IMR-90 (cell line): ENCODE measurements at regions not wholly inside any gene's neighbourhood (a gene's known extent, or its start where the extent isn't known, plus 50 kb on each side); places are given as distances from the start of the nearest gene placed in this dataset.

ENCODE experiments used
- ATAC-seq: fragments of 200-7000 bp; cut with Tn5 transposase; 2 replicates; pipeline ENCODE4 v1.9.1; 2020; ENCODE audit warnings: low read depth, mild to moderate bottlenecking, moderate library complexity
- BruUV-seq: library from RNA; stranded (reverse); fragments of 400-500 nt; replicated peaks from 2 replicates; lab custom pipeline; 2021; lab: Mats Ljungman, UMichigan
- CTCF ChIA-PET: fragments of 300-600 bp; formaldehyde crosslinking; extraction: SDS; loops from one replicate; lab custom pipeline; 2021; ENCODE audit warnings: antibody characterized with exemption; lab: Yijun Ruan, JAX
- POLR2A ChIA-PET: fragments of 300-600 bp; sonication (Branson Sonifier 250); formaldehyde crosslinking; loops from one replicate; lab custom pipeline; 2022; ENCODE audit warnings: antibody characterized with exemption; ENCODE audit not compliant: unreplicated experiment; lab: Charles Lee
- DNase-seq: peaks from one replicate; pipeline ENCODE4 v3.0.0; 2013
- H2AFZ ChIP-seq: replicated peaks from 2 replicates; pipeline ENCODE3; 2013; ENCODE audit warnings: low read length, mild to moderate bottlenecking; ENCODE audit not compliant: poor library complexity
- H2AK5ac ChIP-seq: 2 replicates; pipeline ENCODE4 v1.6.1; 2013; ENCODE audit warnings: low read depth, low read length, inconsistent platforms
- H2AK9ac ChIP-seq: replicated peaks from 2 replicates; pipeline ENCODE3; 2013; ENCODE audit warnings: mild to moderate bottlenecking, low read depth, low read length, moderate library complexity; ENCODE audit not compliant: poor library complexity
- H2BK120ac ChIP-seq: 2 replicates; pipeline ENCODE4 v1.6.1; 2013; ENCODE audit warnings: low read depth, low read length, inconsistent platforms
- H2BK15ac ChIP-seq: 3 replicates; pipeline ENCODE4 v1.6.1; 2013; ENCODE audit warnings: low read depth, low read length, inconsistent platforms
- H2BK20ac ChIP-seq: 2 replicates; pipeline ENCODE4 v1.6.1; 2013; ENCODE audit warnings: low read depth, mild to moderate bottlenecking, inconsistent platforms, low read length, moderate library complexity
- H2BK5ac ChIP-seq: 2 replicates; pipeline ENCODE4 v1.6.1; 2013; ENCODE audit warnings: mild to moderate bottlenecking, low read depth, low read length, inconsistent platforms; ENCODE audit not compliant: poor library complexity, severe bottlenecking
- H3K14ac ChIP-seq: replicated peaks from 2 replicates; pipeline ENCODE4 v1.6.1; 2013; ENCODE audit warnings: low read depth, low read length, inconsistent platforms
- H3K18ac ChIP-seq: 2 replicates; pipeline ENCODE4 v1.6.1; 2013; ENCODE audit warnings: low read depth, low read length, control low read depth
- H3K23ac ChIP-seq: 2 replicates; pipeline ENCODE4 v1.6.1; 2013; ENCODE audit warnings: low read depth, low read length, inconsistent platforms
- H3K27ac ChIP-seq: 2 replicates; pipeline ENCODE4 v1.5.1; 2013; ENCODE audit warnings: mild to moderate bottlenecking, control low read depth, low read length; ENCODE audit not compliant: insufficient read depth
- H3K27me3 ChIP-seq: 2 replicates; pipeline ENCODE4 v1.6.1; 2013; ENCODE audit warnings: low read length; ENCODE audit not compliant: control insufficient read depth, insufficient read depth
- H3K36me3 ChIP-seq: 2 replicates; pipeline ENCODE4 v1.6.1; 2013; ENCODE audit warnings: low read length, mixed read lengths; ENCODE audit not compliant: control insufficient read depth, insufficient read depth
- H3K4ac ChIP-seq: 2 replicates; pipeline ENCODE4 v1.6.1; 2013; ENCODE audit warnings: low read depth, low read length, inconsistent platforms
- H3K4me1 ChIP-seq: 2 replicates; pipeline ENCODE4 v1.6.1; 2013; ENCODE audit warnings: low read length, mixed read lengths; ENCODE audit not compliant: control insufficient read depth, insufficient read depth
- H3K4me2 ChIP-seq: 2 replicates; pipeline ENCODE4 v1.6.1; 2013; ENCODE audit warnings: low read depth, mild to moderate bottlenecking, control low read depth, low read length, moderate library complexity
- H3K4me3 ChIP-seq: 2 replicates; pipeline ENCODE4 v1.5.1; 2013; ENCODE audit warnings: low read depth, mild to moderate bottlenecking, control low read depth, low read length, moderate library complexity; ENCODE audit not compliant: insufficient read depth
- H3K56ac ChIP-seq: 2 replicates; pipeline ENCODE4 v1.6.1; 2013; ENCODE audit warnings: low read length, inconsistent platforms; ENCODE audit not compliant: insufficient read depth; ENCODE audit errors: extremely low read depth
- H3K79me1 ChIP-seq, 2 experiments: 2 replicates each; pipeline ENCODE4 v1.6.1; 2013; ENCODE audit warnings: low read length in 2 of 2, inconsistent platforms in 1 of 2, low read depth in 1 of 2
- H3K9ac ChIP-seq: 2 replicates; pipeline ENCODE4 v1.6.1; 2013; ENCODE audit warnings: low read depth, low read length, control low read depth
- H3K9me1 ChIP-seq: 2 replicates; pipeline ENCODE4 v1.6.1; 2013; ENCODE audit warnings: low read length, inconsistent platforms; ENCODE audit not compliant: insufficient read depth
- H3K9me3 ChIP-seq: 2 replicates; pipeline ENCODE4 v1.6.1; 2013; ENCODE audit warnings: low read length; ENCODE audit not compliant: control insufficient read depth, insufficient read depth
- H4K20me1 ChIP-seq: 2 replicates; pipeline ENCODE4 v1.6.1; 2013; ENCODE audit warnings: low read length, inconsistent platforms; ENCODE audit not compliant: insufficient read depth
- H4K5ac ChIP-seq: 2 replicates; pipeline ENCODE4 v1.6.1; 2013; ENCODE audit warnings: mild to moderate bottlenecking, low read depth, low read length, control low read depth
- H4K8ac ChIP-seq, 2 experiments: 2 replicates each; pipeline ENCODE4 v1.6.1; 2013; ENCODE audit warnings: low read depth in 2 of 2, low read length in 2 of 2, control low read depth in 1 of 2, inconsistent platforms in 1 of 2
- H4K91ac ChIP-seq: 2 replicates; pipeline ENCODE4 v1.6.1; 2013; ENCODE audit warnings: low read depth, low read length, inconsistent platforms; ENCODE audit not compliant: insufficient read depth
- CEBPB ChIP-seq: IDR thresholded peaks from 2 replicates; pipeline ENCODE4 v1.6.1; 2012; ENCODE audit warnings: low read depth, low read length, improper control_type of control experiment
- CTCF ChIP-seq: conservative IDR thresholded peaks from 2 replicates; pipeline ENCODE4 v1.5.1; 2012; ENCODE audit warnings: mild to moderate bottlenecking, low read depth, low read length, improper control_type of control experiment
- ELK1 ChIP-seq: fragments of 150-350 bp; IDR thresholded peaks from 2 replicates; pipeline ENCODE4 v1.6.1; 2016; ENCODE audit warnings: low read depth, mild to moderate bottlenecking, low read length, moderate library complexity, borderline replicate concordance
- FOS ChIP-seq: fragments of 150-350 bp; IDR thresholded peaks from 2 replicates; pipeline ENCODE4 v1.6.1; 2016; ENCODE audit warnings: low read depth, low read length
- MAFK ChIP-seq: IDR thresholded peaks from 2 replicates; pipeline ENCODE4 v1.6.1; 2012; ENCODE audit warnings: low read depth, low read length, improper control_type of control experiment
- MAZ ChIP-seq: IDR thresholded peaks from 2 replicates; pipeline ENCODE4 v1.6.1; 2012; ENCODE audit warnings: low read depth, mild to moderate bottlenecking, low read length, improper control_type of control experiment, moderate library complexity, borderline replicate concordance
- MXI1 ChIP-seq: IDR thresholded peaks from 2 replicates; pipeline ENCODE4 v1.6.1; 2012; ENCODE audit warnings: low read depth, mild to moderate bottlenecking, low read length, moderate library complexity, borderline replicate concordance
- NFE2L2 ChIP-seq: fragments of 150-350 bp; IDR thresholded peaks from 2 replicates; pipeline ENCODE4 v1.6.1; 2016; ENCODE audit warnings: low read depth, mild to moderate bottlenecking, low read length
- POLR2A ChIP-seq: IDR thresholded peaks from 2 replicates; pipeline ENCODE4 v1.6.1; 2012; ENCODE audit warnings: mild to moderate bottlenecking, low read depth, low read length
- RAD21 ChIP-seq: IDR thresholded peaks from 2 replicates; pipeline ENCODE4 v1.6.1; 2012; ENCODE audit warnings: low read length, improper control_type of control experiment
- RCOR1 ChIP-seq: IDR thresholded peaks from 2 replicates; pipeline ENCODE4 v1.6.1; 2012; ENCODE audit warnings: mild to moderate bottlenecking, low read length, improper control_type of control experiment; ENCODE audit not compliant: insufficient replicate concordance
- RFX5 ChIP-seq: IDR thresholded peaks from 2 replicates; pipeline ENCODE4 v1.8.0; 2012; ENCODE audit warnings: low read depth, mild to moderate bottlenecking, low read length, moderate library complexity
- USF2 ChIP-seq: fragments of 150-350 bp; IDR thresholded peaks from 2 replicates; pipeline ENCODE4 v1.6.1; 2017; ENCODE audit warnings: mild to moderate bottlenecking, antibody characterized with exemption, low read length, low read depth
- WGBS, 2 experiments: methylation state at CpG; one replicate each; pipeline versions ENCODE4 v1.1.5 to v1.1.7; 2013; ENCODE audit warnings: missing lambda C conversion rate in 2 of 2; ENCODE audit not compliant: insufficient read length in 1 of 2; ENCODE audit errors: extremely low coverage in 2 of 2; 5-methylcytosine and 5-hydroxymethylcytosine counted together
- dilution Hi-C: fragments of 300-500 bp; cut with HindIII; formaldehyde crosslinking; loops from one replicate; pipeline ENCODE4 v1.14.3; 2018; ENCODE audit warnings: low sequenced_read_pairs; ENCODE audit not compliant: unreplicated experiment
- in situ Hi-C: fragments of 300-500 bp; cut with MboI; formaldehyde crosslinking; loops from 3 replicates; pipeline ENCODE4 v1.14.3; 2019; ENCODE audit warnings: low sequenced_read_pairs, inconsistent platforms, mixed read lengths
- intact Hi-C: fragments of 100-400 bp; cut with micrococcal nuclease; formaldehyde crosslinking; loops from 2 replicates; pipeline ENCODE4 v1.10.0; 2022

GRCh38 chr5:23157169-23157568 is 304.0 kb upstream of the CDH12 start:
- no peak overlapping the region for H2BK120ac ChIP-seq
- no peak overlapping the region for H3K27ac ChIP-seq
- no peak overlapping the region for H3K23ac ChIP-seq
- H3K79me1 ChIP-seq: no peaks in the 10 kb centered on the region
- H3K27me3 ChIP-seq: no peaks in the 10 kb centered on the region
- H2BK20ac ChIP-seq: no peak overlapping the region
- no peak overlapping the region for H2BK5ac ChIP-seq
- ChIA-PET CTCF (no interaction called here), POLR2A (no interaction called here)
- no peak overlapping the region for H2BK15ac ChIP-seq
- H2AK5ac ChIP-seq: no peak overlapping the region
- dilution Hi-C loops: no loop called here
- H2AK9ac ChIP-seq: no peak overlapping the region
- H3K14ac ChIP-seq: no peak overlapping the region
- DNase-seq (no peak), ATAC-seq (no peak)
- no peak overlapping the region for H3K4me2 ChIP-seq
- no peak overlapping the region for H3K4me3 ChIP-seq
- no peak overlapping the region for H2AFZ ChIP-seq
- H3K9me3 ChIP-seq: no peaks in the 10 kb centered on the region
- no peak overlapping the region for H3K18ac ChIP-seq
- H3K56ac ChIP-seq: no peak overlapping the region
- TF ChIP-seq FOS (no peak), NFE2L2 (no peak), RFX5 (no peak), MXI1 (no peak), RCOR1 (no peak), CEBPB (no peak), CTCF (no peak), MAFK (no peak), ELK1 (no peak), POLR2A (no peak), USF2 (no peak), RAD21 (no peak), MAZ (no peak)
- H3K36me3 ChIP-seq: no peaks in the 10 kb centered on the region
- no peaks in the 10 kb centered on the region for H3K9me1 ChIP-seq
- H4K8ac ChIP-seq: no peak overlapping the region
- H4K5ac ChIP-seq: no peak overlapping the region
- no CpG with 5 or more reads among the region's 1 CpG for WGBS, 2 experiments
- BruUV-seq: no TSS peak
- intact Hi-C loops: no loop called here
- in situ Hi-C loops: no loop called here
- no peaks in the 10 kb centered on the region for H3K4me1 ChIP-seq
- no peak overlapping the region for H3K4ac ChIP-seq
- H4K20me1 ChIP-seq: no peaks in the 10 kb centered on the region
- H4K91ac ChIP-seq: no peak overlapping the region
- no peak overlapping the region for H3K9ac ChIP-seq
